ENCODE measurements at regions not wholly inside any gene's neighbourhood (a gene's known extent, or its start where the extent isn't known, plus 50 kb on each side); places are given as distances from the start of the nearest gene placed in this dataset.
"Not testable (repeated sequence)": the region's sequence is repeated elsewhere in the genome, so short reads cannot be mapped to it uniquely, and the experiment has no call there.

- TF ChIP-seq CTCF (IDR thresholded peaks at IDR 0.05; ENCODE audit: low read depth, low read length) = no peak
- no peak overlapping the region for H3K4me3 ChIP-seq (ENCODE audit: low read depth, low read length)
These were observed 77.0 kb upstream of the SGK1 start for GRCh38 chr6:134394905-134395304.

GRCh38 chr6:134394208-134394607 lies 76.3 kb upstream of the SGK1 start:
- no peak overlapping the region for H3K4me3 ChIP-seq (ENCODE audit: low read depth, low read length)
- no peak for TF ChIP-seq CTCF (IDR thresholded peaks at IDR 0.05; ENCODE audit: low read depth, low read length)

GRCh38 chr6:134391205-134391604 lies 73.3 kb upstream of the SGK1 start:
- H3K4me3 ChIP-seq (ENCODE audit: low read depth, low read length) = no peak overlapping the region
- no peak for TF ChIP-seq CTCF (IDR thresholded peaks at IDR 0.05; ENCODE audit: low read depth, low read length)

- no peak for TF ChIP-seq CTCF (IDR thresholded peaks at IDR 0.05; ENCODE audit: low read depth, low read length)
These were observed 71.7 kb upstream of the SGK1 start for GRCh38 chr6:134389658-134390057.

GRCh38 chr6:134389129-134389528 lies 71.2 kb upstream of the SGK1 start:
- no peak overlapping the region for H3K4me3 ChIP-seq (ENCODE audit: low read depth, low read length)
- TF ChIP-seq CTCF (IDR thresholded peaks at IDR 0.05; ENCODE audit: low read depth, low read length) = no peak

More at GRCh38 chr6:134389658-134390057, 71.7 kb upstream of the SGK1 start:
- no peak overlapping the region for H3K4me3 ChIP-seq (ENCODE audit: low read depth, low read length)

GRCh38 chr6:134386482-134386881 lies 68.6 kb upstream of the SGK1 start:
- H3K4me3 ChIP-seq (ENCODE audit: low read depth, low read length) = not testable (repeated sequence)

GRCh38 chr6:134381959-134382358 lies 64.0 kb upstream of the SGK1 start:
- H3K4me3 ChIP-seq (ENCODE audit: low read depth, low read length) = no peak overlapping the region
- TF ChIP-seq CTCF (IDR thresholded peaks at IDR 0.05; ENCODE audit: low read depth, low read length) = no peak

- no peak overlapping the region for H3K4me3 ChIP-seq (ENCODE audit: low read depth, low read length)
- no peak for TF ChIP-seq CTCF (IDR thresholded peaks at IDR 0.05; ENCODE audit: low read depth, low read length)
These were observed 61.7 kb upstream of the SGK1 start for GRCh38 chr6:134379599-134379998.
